Stimulated activated CD4-positive, alpha-beta T cell treated with anti-CD3 and anti-CD28 coated beads, Interleukin-12 subunit alpha, Interleukin-12 subunit beta, amount 100 ng/mL, for 4 hours (primary cell): ENCODE measurements at regions not wholly inside any gene's neighbourhood (a gene's known extent, or its start where the extent isn't known, plus 50 kb on each side); places are given as distances from the start of the nearest gene placed in this dataset.

ENCODE experiments used
- DNase-seq: peaks from one replicate; pipeline ENCODE4 v3.0.0-alpha.2; 2020

- no peak for DNase-seq
Measured at GRCh38 chr16:86042393-86042792, 143.4 kb downstream of the IRF8 start.

GRCh38 chr16:86042996-86043725 is 144.2 kb downstream of the IRF8 start:
- no peak for DNase-seq

- DNase-seq = peak; percentile 51
Measured at GRCh38 chr16:86044241-86044671, 145.3 kb downstream of the IRF8 start.

GRCh38 chr16:86044881-86045590 is 146.1 kb downstream of the IRF8 start:
- peak; percentile 20 for DNase-seq

- no peak for DNase-seq
Measured at GRCh38 chr16:86045591-86045971, 146.6 kb downstream of the IRF8 start.

- DNase-seq = no peak
Measured at GRCh38 chr16:86046026-86046425, 147.1 kb downstream of the IRF8 start.

- DNase-seq = no peak
Measured at GRCh38 chr16:86046667-86047270, 147.8 kb downstream of the IRF8 start.

GRCh38 chr16:86048221-86048620 is 149.3 kb downstream of the IRF8 start:
- DNase-seq = no peak

- DNase-seq = no peak
Measured at GRCh38 chr16:86048882-86049585, 150.1 kb downstream of the IRF8 start.

GRCh38 chr16:86049641-86050040 is 150.7 kb downstream of the IRF8 start:
- no peak for DNase-seq

GRCh38 chr16:86050111-86050510 is 151.1 kb downstream of the IRF8 start:
- no peak for DNase-seq

- no peak for DNase-seq
Measured at GRCh38 chr16:86050591-86051367, 151.8 kb downstream of the IRF8 start.

- DNase-seq = no peak
Measured at GRCh38 chr16:86051368-86052114, 152.6 kb downstream of the IRF8 start.

GRCh38 chr16:86052115-86052670 is 153.2 kb downstream of the IRF8 start:
- DNase-seq = no peak

- no peak for DNase-seq
Measured at GRCh38 chr16:86052926-86053325, 154.0 kb downstream of the IRF8 start.

- DNase-seq = no peak
Measured at GRCh38 chr16:86059253-86060171, 160.6 kb downstream of the IRF8 start.

GRCh38 chr16:86060381-86061317 is 161.7 kb downstream of the IRF8 start:
- no peak for DNase-seq

GRCh38 chr16:86061318-86061695 is 162.3 kb downstream of the IRF8 start:
- no peak for DNase-seq

- no peak for DNase-seq
Measured at GRCh38 chr16:86061721-86062120, 162.8 kb downstream of the IRF8 start.
